Middle frontal gyrus (tissue), 1 donor: ENCODE measurements at regions not wholly inside any gene's neighbourhood (a gene's known extent, or its start where the extent isn't known, plus 50 kb on each side); places are given as distances from the start of the nearest gene placed in this dataset.
"Not testable (repeated sequence)": the region's sequence is repeated elsewhere in the genome, so short reads cannot be mapped to it uniquely, and the experiment has no call there.

Experiments used
- DNase-seq: peaks from one replicate; pipeline ENCODE4 v3.0.0-alpha.2; 2015; ENCODE audit warnings: low spot score; ENCODE audit errors: extremely low spot score

DNA sequence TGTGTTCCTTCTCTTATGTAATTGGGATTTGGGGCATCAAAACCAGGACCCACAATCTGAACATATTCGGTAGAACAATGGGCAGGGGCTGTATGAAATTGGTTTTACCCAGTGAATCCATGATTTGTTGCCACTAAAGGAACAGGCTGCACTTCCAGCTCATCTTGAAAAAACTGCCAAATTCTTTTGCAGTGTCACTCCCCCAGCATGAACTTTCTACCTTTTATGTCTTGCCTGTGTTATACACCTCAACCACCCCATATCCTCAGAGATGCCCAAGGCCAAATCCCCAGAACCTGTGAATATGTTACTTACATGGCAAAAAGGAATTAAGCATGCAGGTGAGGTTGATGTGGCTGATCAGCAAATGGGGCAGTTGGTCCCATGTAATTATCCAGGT lies 280.2 kb upstream of the ECI2 start:
- no peak for DNase-seq

DNA sequence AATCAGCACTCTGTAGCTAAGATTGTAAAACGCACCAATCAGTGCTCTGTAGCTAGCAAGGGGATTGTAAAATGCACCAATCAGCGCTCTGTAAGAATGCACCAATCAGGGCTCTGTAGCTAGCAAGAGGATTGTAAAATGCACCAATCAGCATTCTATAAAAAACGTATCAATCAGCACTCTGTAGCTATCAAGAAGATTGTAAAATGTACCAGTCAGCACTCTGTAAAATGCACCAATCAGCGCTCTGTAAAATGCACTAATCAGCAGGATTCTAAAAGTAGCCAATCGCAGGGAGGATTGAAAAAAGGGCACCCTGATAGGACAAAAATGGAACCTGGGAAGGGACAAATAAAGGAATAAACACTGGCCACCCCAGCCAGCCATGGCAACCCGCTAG lies 278.7 kb upstream of the ECI2 start:
- DNase-seq = not testable (repeated sequence)

- no peak for DNase-seq
These were observed 277.7 kb upstream of the ECI2 start for GRCh38 chr6:4413073-4413472.

DNA sequence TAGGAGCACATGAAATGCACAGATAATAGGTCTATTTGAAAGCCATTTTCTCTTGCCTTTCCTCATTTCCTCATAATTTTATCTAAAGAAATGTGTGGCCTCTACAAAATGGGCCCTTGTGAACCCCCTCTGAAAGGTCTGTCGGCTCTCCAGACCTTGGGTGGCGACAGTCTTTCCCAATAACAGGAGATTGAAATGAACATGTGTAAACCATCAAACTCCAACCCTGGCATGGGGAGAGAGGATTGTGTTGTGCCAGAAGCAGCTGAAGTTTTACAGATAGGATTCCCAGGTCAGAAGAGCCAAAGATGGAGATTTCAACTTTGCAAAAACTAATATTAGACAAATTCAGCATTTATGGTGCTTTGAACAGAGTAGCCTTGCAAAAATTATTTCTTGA lies 277.1 kb upstream of the ECI2 start:
- no peak for DNase-seq

DNA sequence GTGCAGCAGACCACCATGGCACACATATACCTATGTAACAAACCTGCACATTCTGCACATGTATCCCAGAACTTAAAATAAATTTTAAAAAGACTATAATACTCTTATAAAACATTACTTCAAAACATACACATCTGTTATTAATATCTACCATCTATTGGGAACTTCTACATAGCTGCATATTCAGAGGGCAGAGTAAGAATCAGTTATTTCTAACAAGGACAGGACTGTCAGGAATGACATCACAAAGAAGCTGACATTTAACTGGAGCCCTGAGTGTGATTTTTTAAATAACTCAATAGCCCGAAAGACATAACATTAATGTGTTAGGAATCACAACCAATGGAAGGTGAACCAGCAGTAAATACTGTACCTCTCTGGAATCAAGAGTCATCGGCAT lies 276.7 kb upstream of the ECI2 start:
- no peak for DNase-seq

DNA sequence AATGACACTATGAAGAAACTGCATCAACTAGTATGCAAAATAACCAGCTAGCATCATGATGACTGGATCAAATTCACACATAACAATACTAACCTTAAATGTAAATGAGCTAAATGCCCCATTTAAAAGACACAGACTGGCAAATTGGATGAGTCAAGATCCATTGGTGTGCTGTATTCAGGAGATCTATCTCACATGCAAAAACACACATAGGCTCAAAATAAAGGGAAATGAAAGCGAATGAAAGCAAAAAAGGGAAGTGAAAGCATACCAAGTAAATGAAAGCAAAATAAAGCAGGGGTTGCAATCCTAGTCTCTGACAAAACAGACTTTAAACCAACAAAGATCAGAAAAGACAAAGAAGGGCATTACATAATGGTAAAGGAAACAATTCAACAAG lies 272.3 kb upstream of the ECI2 start:
- not testable (repeated sequence) for DNase-seq

DNA sequence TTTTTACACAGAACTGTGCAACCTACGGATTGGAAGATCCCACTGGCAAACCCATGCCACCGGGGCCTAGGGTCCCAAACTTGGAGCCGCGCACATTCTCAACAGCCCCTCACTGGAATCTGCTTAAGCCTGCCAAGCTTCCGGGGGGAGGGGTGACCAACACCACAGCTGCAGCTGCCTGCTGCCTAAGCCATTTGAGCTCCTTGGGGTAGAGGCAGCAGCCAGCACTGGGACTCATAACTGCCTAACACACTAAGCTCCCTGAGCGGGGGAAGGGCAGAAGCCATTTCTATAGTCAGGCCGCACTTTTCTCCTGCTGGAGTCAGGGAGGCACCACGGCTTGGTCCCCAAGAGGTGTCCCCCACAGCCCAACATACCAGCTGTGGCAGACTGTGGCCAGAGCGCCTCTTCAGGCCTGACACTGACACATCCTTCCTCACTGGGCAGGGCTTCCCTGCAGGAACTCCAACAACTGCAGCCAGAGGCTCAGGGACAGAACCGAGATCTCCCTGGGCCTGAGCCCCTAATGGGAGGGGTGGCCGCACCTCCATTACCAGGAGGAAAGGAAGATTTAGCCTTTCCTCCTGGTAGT lies 270.3 kb upstream of the ECI2 start:
- DNase-seq = no peak

DNA sequence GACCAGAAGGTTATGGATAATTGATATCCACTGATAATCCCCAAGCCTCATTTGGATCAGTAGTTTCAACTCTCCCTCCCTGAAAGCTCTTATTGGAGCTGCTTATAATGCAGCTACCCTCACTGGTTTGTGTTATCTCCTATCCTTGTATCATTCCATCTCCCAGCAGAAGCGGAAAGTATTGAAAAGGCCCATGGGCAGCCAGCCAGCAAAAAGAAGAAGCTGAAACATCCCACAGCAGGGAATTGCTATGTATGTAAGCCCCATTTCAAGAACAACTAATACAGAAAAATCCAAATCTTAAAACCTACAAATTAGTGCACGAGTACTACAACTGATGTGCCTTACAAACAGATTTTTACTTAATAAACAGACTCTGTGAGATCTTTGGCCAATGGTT lies 269.0 kb upstream of the ECI2 start:
- DNase-seq = no peak

DNA sequence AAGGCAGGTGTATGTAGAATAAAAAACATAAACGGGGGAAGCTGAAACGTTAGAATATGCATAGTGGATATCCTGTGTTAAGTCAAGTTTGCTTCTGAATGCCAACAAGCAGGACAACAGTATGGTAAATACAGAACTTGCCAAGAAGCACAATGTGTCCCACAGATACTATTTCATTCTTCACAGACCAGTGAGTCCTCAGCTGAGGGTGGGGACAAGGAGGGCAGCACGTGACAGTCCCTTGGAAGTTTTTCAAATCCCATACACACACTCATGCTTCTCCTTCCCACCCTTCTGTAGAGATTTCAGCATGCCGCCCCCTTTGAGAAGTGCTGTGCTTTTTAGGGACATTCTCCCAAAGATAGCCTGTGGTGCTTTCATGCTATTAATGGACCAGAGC lies 268.5 kb upstream of the ECI2 start:
- no peak for DNase-seq

- no peak for DNase-seq
These were observed 267.8 kb upstream of the ECI2 start for GRCh38 chr6:4403023-4403752.

DNA sequence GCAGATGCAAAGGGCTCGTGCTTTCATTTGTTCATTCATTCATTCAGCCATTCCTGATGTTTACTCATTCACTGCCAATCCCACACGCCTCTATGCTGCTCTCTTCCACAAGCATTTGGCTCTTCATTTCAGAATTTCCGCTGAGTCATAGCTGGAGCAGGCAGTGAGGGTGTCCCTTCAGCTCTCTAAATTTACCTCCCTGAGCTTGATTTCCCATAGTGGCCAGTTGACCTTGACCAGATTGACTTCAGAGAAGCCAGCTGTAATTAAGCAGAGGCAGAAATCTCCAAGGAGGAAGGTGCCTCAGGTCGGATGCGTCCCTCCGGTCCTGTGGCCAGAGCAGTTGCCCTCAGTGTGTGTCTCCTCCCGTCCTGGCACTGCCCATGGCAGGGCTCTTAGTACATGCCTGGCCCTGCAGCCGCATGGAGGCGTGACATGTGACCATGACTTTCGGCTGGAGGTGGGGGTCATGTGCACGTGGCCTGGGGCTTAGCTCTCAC lies 267.2 kb upstream of the ECI2 start:
- DNase-seq = no peak

DNA sequence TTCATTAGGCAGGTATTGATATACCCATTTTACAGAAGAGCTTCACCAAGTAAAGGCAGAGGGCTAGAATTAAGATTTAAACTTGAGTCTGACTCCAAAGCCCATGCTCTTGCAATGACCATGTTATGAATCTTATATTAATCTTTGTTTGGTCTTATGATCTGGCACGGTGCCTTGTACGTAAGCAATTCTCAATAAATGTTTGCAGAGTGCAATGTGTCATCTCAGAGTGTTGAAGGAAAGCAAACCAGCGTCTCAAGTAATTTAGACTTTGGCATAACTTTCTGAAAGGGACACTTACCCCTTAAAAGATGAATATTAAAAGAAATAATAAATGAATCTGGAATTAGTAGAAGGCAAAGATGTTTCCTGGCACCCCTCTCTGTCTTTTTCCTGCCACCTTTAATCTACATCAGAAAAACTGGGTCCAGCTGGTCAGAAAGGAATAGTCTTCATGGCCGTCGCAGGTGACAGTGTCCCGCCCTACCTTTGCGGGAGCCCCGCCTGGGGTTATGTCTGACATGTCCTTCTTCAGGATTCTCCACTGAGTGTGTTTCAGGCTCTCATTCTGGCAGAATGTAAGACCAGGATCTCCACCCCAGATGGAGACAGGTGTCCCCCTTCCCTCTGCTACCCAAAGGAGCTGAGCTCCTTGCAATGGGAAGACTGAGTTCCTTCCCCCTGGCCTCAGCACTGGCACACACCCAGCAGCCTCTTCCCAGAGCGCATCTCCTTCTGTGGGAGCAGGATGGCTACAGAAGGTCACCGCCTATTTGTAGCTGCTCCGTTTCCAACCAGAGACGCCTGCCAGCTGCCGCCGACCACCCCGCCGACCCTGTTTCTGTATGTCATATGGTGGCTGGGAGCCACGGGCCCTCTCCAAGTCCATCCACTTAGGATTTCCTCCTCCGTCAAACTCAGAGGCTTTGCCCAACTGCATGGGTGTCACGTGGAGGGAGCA lies 266.3 kb upstream of the ECI2 start:
- no peak for DNase-seq

- no peak for DNase-seq
These were observed 264.3 kb upstream of the ECI2 start for GRCh38 chr6:4399656-4400055.

- no peak for DNase-seq
These were observed 263.4 kb upstream of the ECI2 start for GRCh38 chr6:4398791-4399190.

GRCh38 chr6:4397307-4397706 lies 261.9 kb upstream of the ECI2 start:
- no peak for DNase-seq

GRCh38 chr6:4396044-4396443 lies 260.7 kb upstream of the ECI2 start:
- no peak for DNase-seq

DNA sequence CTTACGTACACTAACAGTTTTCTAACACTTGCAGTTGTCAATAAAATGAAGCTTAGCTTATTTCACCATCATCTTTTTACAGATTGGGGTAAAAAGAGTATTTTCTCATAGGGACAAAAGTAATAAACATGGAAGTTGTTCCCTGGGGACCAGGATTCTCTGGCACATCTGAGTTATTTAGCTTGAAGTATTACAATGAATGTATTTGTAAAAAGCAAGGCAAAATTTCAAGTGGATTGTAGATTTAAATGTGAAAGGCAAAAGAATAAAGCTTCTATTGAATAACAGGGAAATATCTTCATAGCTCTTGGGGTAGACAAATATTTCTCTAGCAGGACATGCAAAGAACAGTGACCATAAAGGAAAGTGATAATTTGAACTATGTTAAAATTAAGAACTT lies 260.0 kb upstream of the ECI2 start:
- DNase-seq = no peak

DNA sequence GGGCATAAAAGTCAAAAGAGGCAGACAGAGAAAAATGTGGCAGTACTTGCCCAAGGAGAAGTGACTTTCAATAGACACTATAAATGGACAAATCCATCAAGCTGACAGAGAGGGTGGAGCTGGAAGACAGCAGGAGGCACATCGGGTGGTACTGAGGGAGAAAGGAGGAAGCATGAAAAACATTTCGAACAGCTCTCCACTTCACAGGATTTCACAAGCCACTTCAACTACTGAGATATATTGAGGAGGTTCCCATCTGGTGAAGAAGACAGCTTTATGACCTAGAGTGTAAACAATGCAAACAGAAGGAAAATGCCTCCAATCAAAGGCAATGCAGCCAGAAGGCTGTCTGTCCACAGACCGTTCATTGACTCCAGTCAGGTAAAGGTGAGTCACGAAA lies 259.4 kb upstream of the ECI2 start:
- no peak for DNase-seq

DNA sequence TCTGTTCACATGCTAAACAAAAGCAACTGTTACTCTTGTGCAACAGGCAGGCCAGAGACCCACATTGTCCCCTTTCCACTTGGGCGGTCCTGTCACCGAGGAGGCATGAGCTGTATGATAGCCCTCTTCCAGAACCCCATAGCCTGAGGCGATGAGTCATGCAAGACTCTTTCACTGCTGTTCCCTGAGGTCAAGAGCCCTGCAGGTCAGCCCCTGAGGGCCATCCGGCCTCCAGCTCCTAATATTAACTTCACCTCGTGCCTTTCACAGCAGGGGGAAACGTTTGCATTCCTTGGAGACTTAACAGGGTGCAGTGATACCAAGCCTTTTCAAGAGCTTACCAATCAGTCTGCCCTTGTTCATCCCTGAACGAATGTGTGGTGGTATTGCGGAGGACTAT lies 253.3 kb upstream of the ECI2 start:
- no peak for DNase-seq

- no peak for DNase-seq
These were observed 249.3 kb upstream of the ECI2 start for GRCh38 chr6:4384656-4385055.

- DNase-seq = no peak
These were observed 248.7 kb upstream of the ECI2 start for GRCh38 chr6:4383910-4384638.
